SK-N-SH (cell line): ENCODE measurements at regions not wholly inside any gene's neighbourhood (a gene's known extent, or its start where the extent isn't known, plus 50 kb on each side); places are given as distances from the start of the nearest gene placed in this dataset.

Experiments used
- CTCF ChIA-PET: fragments of 300-600, 350-600 bp; formaldehyde crosslinking; extraction: SDS; loops from one replicate; lab custom pipeline; 2021; lab: Yijun Ruan, JAX
- POLR2A ChIA-PET: fragments of 350-600 bp; sonication (Branson Sonifier 250); formaldehyde crosslinking; extraction: SDS; loops from one replicate; lab custom pipeline; 2020; ENCODE audit warnings: antibody characterized with exemption, inconsistent platforms; lab: Yijun Ruan, JAX
- DNase-seq: peaks from one replicate; pipeline ENCODE4 v3.0.0; 2012
- H2AFZ ChIP-seq: fragments of 200-600 bp; sonication (generic); 2 replicates; pipeline ENCODE4 v1.8.1; 2016; ENCODE audit warnings: antibody characterized with exemption, mild to moderate bottlenecking, low read depth
- H3F3A ChIP-seq: fragments of 200-600 bp; sonication (generic); replicated peaks from 2 replicates; pipeline ENCODE3; 2016; ENCODE audit warnings: antibody characterized with exemption, mild to moderate bottlenecking; ENCODE audit not compliant: insufficient read depth
- H3K27ac ChIP-seq, 2 experiments: fragments of 200-500 bp in 1 of 2; fragments of 200-600 bp in 1 of 2; sonication (Bioruptor generic) in 1 of 2; sonication (generic), shearing (Covaris generic) in 1 of 2; 2 replicates each; pipeline versions ENCODE4 v1.5.1 to v1.6.1; 2014 to 2016; ENCODE audit warnings: low read depth in 2 of 2, inconsistent platforms in 1 of 2, low read length in 1 of 2, mild to moderate bottlenecking in 1 of 2, mixed read lengths in 1 of 2
- H3K27me3 ChIP-seq: fragments of 200-600 bp; sonication (generic), shearing (Covaris generic); 2 replicates; pipeline ENCODE4 v1.6.1; 2016; ENCODE audit warnings: mixed run types; ENCODE audit not compliant: insufficient read depth
- H3K36me3 ChIP-seq, 2 experiments: fragments of 200-500 bp in 1 of 2; fragments of 200-600 bp in 1 of 2; sonication (Bioruptor generic) in 1 of 2; sonication (generic) in 1 of 2; replicated peaks in 1 of 2; 2 replicates each; pipeline versions ENCODE3 to v1.5.1; 2014 to 2016; ENCODE audit warnings: low read length in 1 of 2, mild to moderate bottlenecking in 1 of 2; ENCODE audit not compliant: insufficient read depth in 2 of 2, control insufficient read depth in 1 of 2
- H3K4me1 ChIP-seq, 2 experiments: fragments of 200-500 bp in 1 of 2; fragments of 200-600 bp in 1 of 2; sonication (Bioruptor generic) in 1 of 2; sonication (generic), shearing (Covaris generic) in 1 of 2; 2 replicates each; pipeline versions ENCODE4 v1.5.1 to v1.6.1; 2014 to 2016; ENCODE audit warnings: low read depth in 1 of 2, low read length in 1 of 2, mixed run types in 1 of 2; ENCODE audit not compliant: insufficient read depth in 2 of 2, control insufficient read depth in 1 of 2
- H3K4me2 ChIP-seq: fragments of 200-600 bp; sonication (generic), shearing (Covaris generic); 2 replicates; pipeline ENCODE4 v1.6.1; 2017; ENCODE audit warnings: mixed run types
- H3K4me3 ChIP-seq, 2 experiments: fragments of 200-500 bp in 1 of 2; fragments of 200-600 bp in 1 of 2; sonication (Bioruptor generic) in 1 of 2; sonication (generic), shearing (Covaris generic) in 1 of 2; 2 replicates each; pipeline versions ENCODE4 v1.5.1 to v1.8.1; 2014 to 2016; ENCODE audit warnings: low read depth in 2 of 2, inconsistent platforms in 1 of 2, low read length in 1 of 2, mild to moderate bottlenecking in 1 of 2, mixed read lengths in 1 of 2, moderate library complexity in 1 of 2
- H3K79me2 ChIP-seq: fragments of 200-600 bp; sonication (generic); 2 replicates; pipeline ENCODE4 v1.8.1; 2017; ENCODE audit warnings: mild to moderate bottlenecking; ENCODE audit not compliant: insufficient read depth
- H3K9ac ChIP-seq: fragments of 200-600 bp; sonication (generic); 2 replicates; pipeline ENCODE4 v1.6.1; 2017; ENCODE audit warnings: mixed run types
- H3K9me2 ChIP-seq: fragments of 200-600 bp; sonication (generic); 2 replicates; pipeline ENCODE4 v1.6.1; 2017; ENCODE audit warnings: mixed run types
- H3K9me3 ChIP-seq: fragments of 200-600 bp; sonication (generic); 2 replicates; pipeline ENCODE4 v1.6.1; 2017; ENCODE audit warnings: mixed run types, mild to moderate bottlenecking, moderate library complexity
- H4K20me1 ChIP-seq: fragments of 200-600 bp; sonication (generic); 2 replicates; pipeline ENCODE4 v1.6.1; 2017; ENCODE audit warnings: mild to moderate bottlenecking, mixed run types; ENCODE audit not compliant: insufficient read depth
- ELF1 ChIP-seq: IDR thresholded peaks from 2 replicates; pipeline ENCODE4 v1.4.0; 2012
- EP300 ChIP-seq, 2 experiments: IDR thresholded peaks; 2 replicates each; pipeline versions ENCODE4 v1.4.0 to v1.6.1; 2012; ENCODE audit warnings: borderline replicate concordance in 1 of 2, low read depth in 1 of 2, low read length in 1 of 2
- GATA2 ChIP-seq: sonication (generic); formaldehyde crosslinking; IDR thresholded peaks from 2 replicates; pipeline ENCODE4 v1.5.0; 2020; ENCODE audit warnings: mild to moderate bottlenecking, missing genetic modification reagents
- IRF3 ChIP-seq: fragments of 150-350 bp; IDR thresholded peaks from 2 replicates; pipeline ENCODE4 v1.6.1; 2016; ENCODE audit warnings: mild to moderate bottlenecking, low read depth, low read length
- JUND ChIP-seq: IDR thresholded peaks from 2 replicates; pipeline ENCODE4 v1.4.0; 2012
- NRF1 ChIP-seq: IDR thresholded peaks from 2 replicates; pipeline ENCODE4 v1.6.1; 2012; ENCODE audit warnings: low read depth, mild to moderate bottlenecking, low read length
- POLR2AphosphoS5 ChIP-seq: IDR thresholded peaks from 2 replicates; pipeline ENCODE4 v1.6.1; 2012; ENCODE audit warnings: low read depth, low read length
- RFX5 ChIP-seq: IDR thresholded peaks from 2 replicates; pipeline ENCODE4 v1.6.1; 2012; ENCODE audit warnings: mild to moderate bottlenecking, improper control_type of control experiment, low read length
- TEAD4 ChIP-seq: IDR thresholded peaks from 2 replicates; pipeline ENCODE4 v1.4.0; 2012; ENCODE audit warnings: mild to moderate bottlenecking, borderline replicate concordance; ENCODE audit not compliant: insufficient read depth
- WGBS: methylation state at CpG from one replicate; pipeline ENCODE4 v1.1.6; 2017; ENCODE audit warnings: low lambda C conversion rate; 5-methylcytosine and 5-hydroxymethylcytosine counted together
- TF ChIP-seq, protein P1 (sequence below): IDR thresholded peaks from 2 replicates; pipeline ENCODE4; 2012
- TF ChIP-seq, protein P2 (sequence below): IDR thresholded peaks from 2 replicates; pipeline ENCODE4 v1.4.0; 2012; ENCODE audit warnings: low read depth, borderline replicate concordance

- WGBS, result 33% methylated on average over 1 of the region's 10 CpGs
- Histone ChIP-seq H3K4me2 (no peak overlapping the region), H3F3A (no peaks in the 10 kb centered on the region), H3K36me3 (no peaks in the 10 kb centered on the region), H3K79me2 (no peaks in the 10 kb centered on the region), H3K4me1 (no peaks in the 10 kb centered on the region), H3K4me3 (no peak overlapping the region), H3K9me3 (peaks cover 7% of the 10 kb centered on the region; the same call in 1 of the 2 replicates), H3K9ac (no peak overlapping the region), H4K20me1 (no peaks in the 10 kb centered on the region), H3K9me2 (no peaks in the 10 kb centered on the region), H2AFZ (no peak overlapping the region), H3K27me3 (no peaks in the 10 kb centered on the region), H3K27ac (no peak overlapping the region)
- ChIA-PET CTCF (no interaction called here), POLR2A (no interaction called here)
- TF ChIP-seq, protein P1, sequence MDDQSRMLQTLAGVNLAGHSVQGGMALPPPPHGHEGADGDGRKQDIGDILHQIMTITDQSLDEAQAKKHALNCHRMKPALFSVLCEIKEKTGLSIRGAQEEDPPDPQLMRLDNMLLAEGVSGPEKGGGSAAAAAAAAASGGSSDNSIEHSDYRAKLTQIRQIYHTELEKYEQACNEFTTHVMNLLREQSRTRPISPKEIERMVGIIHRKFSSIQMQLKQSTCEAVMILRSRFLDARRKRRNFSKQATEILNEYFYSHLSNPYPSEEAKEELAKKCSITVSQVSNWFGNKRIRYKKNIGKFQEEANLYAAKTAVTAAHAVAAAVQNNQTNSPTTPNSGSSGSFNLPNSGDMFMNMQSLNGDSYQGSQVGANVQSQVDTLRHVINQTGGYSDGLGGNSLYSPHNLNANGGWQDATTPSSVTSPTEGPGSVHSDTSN, result no peak
- DNase-seq, result no peak
These were observed 1145.1 kb upstream of the NCAM2 start for GRCh38 chr21:19853061-19853460.

DNA sequence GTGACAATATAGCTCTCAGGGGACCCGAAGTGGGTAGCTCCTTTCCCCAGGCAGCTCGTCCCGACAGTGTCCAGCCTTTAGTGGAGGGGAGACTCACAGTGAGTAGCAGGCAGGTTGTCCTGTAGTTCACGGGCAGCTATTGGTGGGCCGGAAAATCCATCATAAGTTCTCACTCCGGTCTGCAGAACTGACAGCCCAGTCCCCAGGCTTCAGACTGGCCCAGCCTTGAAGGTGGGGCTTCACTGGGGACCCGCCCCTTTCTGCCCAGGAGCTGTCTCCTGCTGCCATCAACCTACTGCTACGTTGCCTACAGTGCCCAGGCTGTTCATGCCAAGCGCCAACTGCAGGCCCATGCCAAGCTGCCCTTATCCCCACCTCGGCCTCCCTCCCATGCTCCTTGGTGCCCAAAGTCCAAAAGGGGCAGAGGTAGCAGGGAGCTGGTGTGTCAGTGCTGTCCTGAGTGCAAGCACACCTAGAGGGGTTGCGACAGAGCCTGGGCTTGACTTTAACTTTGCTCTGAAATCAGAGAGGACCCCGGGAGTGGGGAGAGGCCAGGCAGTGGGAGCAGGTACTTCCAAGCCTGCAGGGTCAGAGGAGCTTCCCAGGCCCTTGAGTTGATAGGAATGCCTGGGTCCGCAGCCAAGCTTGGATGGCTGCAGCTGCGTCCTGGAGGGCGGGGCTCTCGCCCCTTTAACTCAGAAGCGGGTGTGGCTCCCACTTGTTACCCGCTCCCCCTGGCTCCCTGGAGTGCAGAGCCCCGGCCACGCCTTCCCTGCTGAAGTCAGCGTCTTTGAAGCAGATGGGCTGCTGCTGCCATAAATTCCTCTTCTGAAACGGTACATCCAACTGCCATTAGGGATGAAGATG, 1144.3 kb upstream of the NCAM2 start:
- 10% methylated on average over 5 of the region's 22 CpGs for WGBS
- no peak overlapping the region for H3K4me3 ChIP-seq
- no peaks in the 10 kb centered on the region for H3K79me2 ChIP-seq
- H3K36me3 ChIP-seq, result no peaks in the 10 kb centered on the region
- H3F3A ChIP-seq, result no peaks in the 10 kb centered on the region
- H3K4me2 ChIP-seq, result no peak overlapping the region
- POLR2A ChIA-PET, result no interaction called here
- H2AFZ ChIP-seq, result no peak overlapping the region
- no peaks in the 10 kb centered on the region for H4K20me1 ChIP-seq
- no peaks in the 10 kb centered on the region for H3K4me1 ChIP-seq
- no peaks in the 10 kb centered on the region; the same call in 1 of the 2 replicates for H3K9me3 ChIP-seq
- TF ChIP-seq GATA2 (CRISPR knock-in tag), result no peak
- TF ChIP-seq TEAD4, result no peak
- TF ChIP-seq, protein P2, sequence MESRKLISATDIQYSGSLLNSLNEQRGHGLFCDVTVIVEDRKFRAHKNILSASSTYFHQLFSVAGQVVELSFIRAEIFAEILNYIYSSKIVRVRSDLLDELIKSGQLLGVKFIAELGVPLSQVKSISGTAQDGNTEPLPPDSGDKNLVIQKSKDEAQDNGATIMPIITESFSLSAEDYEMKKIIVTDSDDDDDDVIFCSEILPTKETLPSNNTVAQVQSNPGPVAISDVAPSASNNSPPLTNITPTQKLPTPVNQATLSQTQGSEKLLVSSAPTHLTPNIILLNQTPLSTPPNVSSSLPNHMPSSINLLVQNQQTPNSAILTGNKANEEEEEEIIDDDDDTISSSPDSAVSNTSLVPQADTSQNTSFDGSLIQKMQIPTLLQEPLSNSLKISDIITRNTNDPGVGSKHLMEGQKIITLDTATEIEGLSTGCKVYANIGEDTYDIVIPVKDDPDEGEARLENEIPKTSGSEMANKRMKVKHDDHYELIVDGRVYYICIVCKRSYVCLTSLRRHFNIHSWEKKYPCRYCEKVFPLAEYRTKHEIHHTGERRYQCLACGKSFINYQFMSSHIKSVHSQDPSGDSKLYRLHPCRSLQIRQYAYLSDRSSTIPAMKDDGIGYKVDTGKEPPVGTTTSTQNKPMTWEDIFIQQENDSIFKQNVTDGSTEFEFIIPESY, result no peak
- no peak for TF ChIP-seq IRF3
- TF ChIP-seq JUND, result no peak
- TF ChIP-seq EP300 (IDR thresholded peaks at IDR 0.05; ENCODE audit: borderline replicate concordance in 1 of 2, low read depth in 1 of 2, low read length in 1 of 2), result no peak
- TF ChIP-seq POLR2AphosphoS5, result no peak
- TF ChIP-seq NRF1, result no peak
- no peak for TF ChIP-seq RFX5
- TF ChIP-seq, protein P1, result no peak
- no peak for TF ChIP-seq ELF1
- DNase-seq, result no peak
- H3K27ac ChIP-seq, result no peak overlapping the region
- H3K9ac ChIP-seq, result no peak overlapping the region
- no peaks in the 10 kb centered on the region for H3K27me3 ChIP-seq
- no peaks in the 10 kb centered on the region for H3K9me2 ChIP-seq
- CTCF ChIA-PET, result no interaction called here
